Coronary artery (tissue), 2 donors: ENCODE measurements at regions not wholly inside any gene's neighbourhood (a gene's known extent, or its start where the extent isn't known, plus 50 kb on each side); places are given as distances from the start of the nearest gene placed in this dataset.

ENCODE experiments used
- DNase-seq: peaks from one replicate; pipeline ENCODE4 v3.0.0-alpha.2; 2017; ENCODE audit warnings: low spot score
- H3K27ac ChIP-seq, 2 donors: fragments of 200-600 bp; sonication (generic); one replicate each; pipeline ENCODE4 v1.5.1; 2016 to 2019
- H3K4me3 ChIP-seq: fragments of 200-600 bp; sonication (generic); 2 replicates; pipeline ENCODE4 v1.5.1; 2016; ENCODE audit warnings: mild to moderate bottlenecking, moderate library complexity
- TF ChIP-seq, protein P1 (sequence below): fragments of 200-600 bp; sonication (generic); IDR thresholded peaks from one replicate; pipeline ENCODE4 v1.5.1; 2019; ENCODE audit warnings: antibody characterized with exemption

- TF ChIP-seq, protein P1, sequence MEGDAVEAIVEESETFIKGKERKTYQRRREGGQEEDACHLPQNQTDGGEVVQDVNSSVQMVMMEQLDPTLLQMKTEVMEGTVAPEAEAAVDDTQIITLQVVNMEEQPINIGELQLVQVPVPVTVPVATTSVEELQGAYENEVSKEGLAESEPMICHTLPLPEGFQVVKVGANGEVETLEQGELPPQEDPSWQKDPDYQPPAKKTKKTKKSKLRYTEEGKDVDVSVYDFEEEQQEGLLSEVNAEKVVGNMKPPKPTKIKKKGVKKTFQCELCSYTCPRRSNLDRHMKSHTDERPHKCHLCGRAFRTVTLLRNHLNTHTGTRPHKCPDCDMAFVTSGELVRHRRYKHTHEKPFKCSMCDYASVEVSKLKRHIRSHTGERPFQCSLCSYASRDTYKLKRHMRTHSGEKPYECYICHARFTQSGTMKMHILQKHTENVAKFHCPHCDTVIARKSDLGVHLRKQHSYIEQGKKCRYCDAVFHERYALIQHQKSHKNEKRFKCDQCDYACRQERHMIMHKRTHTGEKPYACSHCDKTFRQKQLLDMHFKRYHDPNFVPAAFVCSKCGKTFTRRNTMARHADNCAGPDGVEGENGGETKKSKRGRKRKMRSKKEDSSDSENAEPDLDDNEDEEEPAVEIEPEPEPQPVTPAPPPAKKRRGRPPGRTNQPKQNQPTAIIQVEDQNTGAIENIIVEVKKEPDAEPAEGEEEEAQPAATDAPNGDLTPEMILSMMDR = no peak
- Histone ChIP-seq H3K4me3 (no peak overlapping the region), H3K27ac (no peak overlapping the region)
- no peak for DNase-seq
Measured at GRCh38 chr15:49734831-49735508, 114.1 kb downstream of the DTWD1 start.

DNA sequence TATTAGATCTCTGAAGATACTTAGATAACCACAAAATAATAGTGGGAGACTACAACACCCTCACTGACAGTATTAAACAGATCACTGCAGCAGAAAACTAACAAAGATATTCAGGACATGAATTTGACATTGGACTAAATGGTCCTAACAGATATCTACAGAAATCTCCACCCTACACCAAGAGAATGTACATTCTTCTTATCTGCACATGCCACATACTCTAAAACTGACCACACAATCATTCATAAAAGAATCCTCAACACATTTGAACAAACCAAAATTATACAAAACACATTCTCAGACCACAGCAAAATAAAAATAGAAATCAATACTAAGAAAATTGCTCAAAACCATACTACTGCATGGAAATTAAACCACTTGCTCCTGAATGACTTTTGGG lies 116.3 kb downstream of the DTWD1 start:
- Histone ChIP-seq H3K4me3 (no peak overlapping the region), H3K27ac (no peak overlapping the region)
- no peak for DNase-seq
- TF ChIP-seq, protein P1 = no peak

GRCh38 chr15:49741712-49742111 lies 120.9 kb downstream of the DTWD1 start:
- H3K4me3 ChIP-seq = no peak overlapping the region
- no peak overlapping the region for H3K27ac ChIP-seq
- TF ChIP-seq, protein P1 = no peak
- no peak for DNase-seq

GRCh38 chr15:49742381-49742780 lies 121.5 kb downstream of the DTWD1 start:
- DNase-seq = no peak
- Histone ChIP-seq H3K4me3 (no peak overlapping the region), H3K27ac (no peak overlapping the region)
- TF ChIP-seq, protein P1 = no peak

- H3K4me3 ChIP-seq = no peak overlapping the region
- H3K27ac ChIP-seq = no peak overlapping the region
- TF ChIP-seq, protein P1 = no peak
- DNase-seq = no peak
Measured at GRCh38 chr15:49747340-49747739, 126.5 kb downstream of the DTWD1 start.

DNA sequence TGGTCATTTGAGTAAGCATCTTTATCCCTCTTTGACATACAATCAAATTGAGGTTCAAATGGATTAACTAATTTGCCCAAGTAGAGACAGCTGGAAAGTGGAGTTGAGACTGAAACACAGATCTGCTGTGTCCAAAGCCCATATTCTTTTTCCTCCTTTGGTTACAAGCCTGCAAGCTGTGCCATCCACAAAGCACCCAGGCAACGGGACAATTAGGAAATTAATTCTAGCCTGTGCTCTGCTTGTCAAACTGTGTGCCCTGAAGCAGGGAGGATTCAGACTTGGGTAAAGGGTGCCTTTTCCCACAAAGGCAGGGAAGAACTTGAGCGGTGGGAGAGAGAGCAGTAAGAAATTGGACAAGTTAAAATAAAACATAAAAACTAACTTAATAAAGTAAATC lies 127.9 kb downstream of the DTWD1 start:
- TF ChIP-seq, protein P1 = no peak
- DNase-seq = no peak
- H3K27ac ChIP-seq = no peak overlapping the region
- no peak overlapping the region for H3K4me3 ChIP-seq

DNA sequence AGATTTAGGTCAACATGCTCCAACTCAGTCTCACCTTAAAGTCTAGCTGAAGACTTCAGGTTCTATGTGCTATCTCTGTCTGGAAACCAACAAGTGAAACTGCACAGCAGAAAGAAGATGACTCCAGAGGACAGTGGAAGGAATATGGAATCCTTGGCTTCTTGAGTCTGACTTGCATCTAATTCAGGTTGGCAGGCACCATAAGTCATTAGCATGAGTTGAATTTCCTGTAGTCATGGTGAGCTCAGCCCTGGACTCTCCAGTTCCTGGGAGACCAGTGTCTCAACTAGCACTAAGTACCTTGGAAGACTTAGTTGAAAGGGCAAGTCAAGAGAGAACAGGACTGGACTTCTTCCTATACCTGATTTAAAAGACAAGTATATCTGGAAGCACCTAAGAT lies 129.7 kb downstream of the DTWD1 start:
- DNase-seq = no peak
- no peak overlapping the region for H3K27ac ChIP-seq
- TF ChIP-seq, protein P1 = no peak
- no peak overlapping the region for H3K4me3 ChIP-seq
